Neuronal stem cell (in vitro differentiated cells): ENCODE measurements at regions not wholly inside any gene's neighbourhood (a gene's known extent, or its start where the extent isn't known, plus 50 kb on each side); places are given as distances from the start of the nearest gene placed in this dataset.

ENCODE experiments used
- DNase-seq: peaks from one replicate; pipeline ENCODE4 v3.0.0-alpha.2; 2013; ENCODE audit warnings: low spot score
- H2AFZ ChIP-seq: one replicate; pipeline ENCODE4 v1.6.1; 2013; ENCODE audit warnings: mild to moderate bottlenecking, low read length, inconsistent platforms
- H2AK5ac ChIP-seq: 2 replicates; pipeline ENCODE4 v1.6.1; 2013; ENCODE audit warnings: low read depth, mild to moderate bottlenecking, inconsistent platforms, low read length, moderate library complexity, mixed read lengths
- H2BK120ac ChIP-seq: 2 replicates; pipeline ENCODE4 v1.6.1; 2013; ENCODE audit warnings: low read depth, mild to moderate bottlenecking, inconsistent platforms, low read length, moderate library complexity, mixed read lengths
- H2BK12ac ChIP-seq: one replicate; pipeline ENCODE4 v1.6.1; 2013; ENCODE audit warnings: low read length, inconsistent platforms
- H2BK15ac ChIP-seq: 2 replicates; pipeline ENCODE4 v1.6.1; 2013; ENCODE audit warnings: mild to moderate bottlenecking, low read length, inconsistent platforms, mixed read lengths
- H2BK5ac ChIP-seq: one replicate; pipeline ENCODE4 v1.6.1; 2013; ENCODE audit warnings: inconsistent platforms, mild to moderate bottlenecking, low read length, moderate library complexity
- H3K14ac ChIP-seq: one replicate; pipeline ENCODE4 v1.6.1; 2013; ENCODE audit warnings: low read length, inconsistent platforms
- H3K18ac ChIP-seq: 2 replicates; pipeline ENCODE4 v1.6.1; 2013; ENCODE audit warnings: low read length, inconsistent platforms
- H3K23ac ChIP-seq: 2 replicates; pipeline ENCODE4 v1.6.1; 2013; ENCODE audit warnings: low read depth, mild to moderate bottlenecking, mixed read lengths, low read length, inconsistent platforms; ENCODE audit not compliant: poor library complexity
- H3K27ac ChIP-seq: replicated peaks from 3 replicates; pipeline ENCODE4 v1.5.1; 2013; ENCODE audit warnings: low read length, inconsistent platforms
- H3K27me3 ChIP-seq, 3 experiments: 2 replicates each; pipeline ENCODE4 v1.6.1; 2013; ENCODE audit warnings: low read length in 3 of 3, mild to moderate bottlenecking in 2 of 3, inconsistent platforms in 1 of 3, low read depth in 1 of 3, mixed read lengths in 1 of 3, moderate library complexity in 1 of 3; ENCODE audit not compliant: control insufficient read depth in 3 of 3, insufficient read depth in 3 of 3
- H3K36me3 ChIP-seq, 2 donors: replicated peaks in 1 of 2; 2 replicates each; pipeline ENCODE4 v1.6.1; 2013; ENCODE audit warnings: low read length in 2 of 2; ENCODE audit not compliant: control insufficient read depth in 2 of 2, insufficient read depth in 2 of 2
- H3K4ac ChIP-seq: 2 replicates; pipeline ENCODE4 v1.6.1; 2013; ENCODE audit warnings: inconsistent platforms, mild to moderate bottlenecking, low read length, moderate library complexity
- H3K4me1 ChIP-seq, 2 donors: 1 replicate in 1 of 2; 2 replicates in 1 of 2; pipeline ENCODE4 v1.6.1; 2013; ENCODE audit warnings: low read length in 2 of 2, low read depth in 1 of 2; ENCODE audit not compliant: control insufficient read depth in 2 of 2, insufficient read depth in 1 of 2
- H3K4me2 ChIP-seq: one replicate; pipeline ENCODE4 v1.6.1; 2013; ENCODE audit warnings: mild to moderate bottlenecking, low read length, inconsistent platforms; ENCODE audit not compliant: insufficient read depth, poor library complexity, severe bottlenecking
- H3K4me3 ChIP-seq, 2 donors: 2 replicates each; pipeline ENCODE4 v1.5.1; 2013; ENCODE audit warnings: low read length in 2 of 2, mild to moderate bottlenecking in 2 of 2, inconsistent platforms in 1 of 2, moderate library complexity in 1 of 2
- H3K79me1 ChIP-seq: one replicate; pipeline ENCODE4 v1.6.1; 2013; ENCODE audit warnings: low read depth, mild to moderate bottlenecking, inconsistent platforms, low read length, moderate library complexity
- H3K9ac ChIP-seq: one replicate; pipeline ENCODE4 v1.6.1; 2013; ENCODE audit warnings: mild to moderate bottlenecking, low read depth, low read length, inconsistent platforms; ENCODE audit not compliant: poor library complexity
- H3K9me3 ChIP-seq, 2 donors: replicated peaks in 1 of 2; 2 replicates each; pipeline versions ENCODE3 to v1.6.1; 2013; ENCODE audit warnings: low read length in 2 of 2, mild to moderate bottlenecking in 2 of 2, inconsistent platforms in 1 of 2, low read depth in 1 of 2, mixed read lengths in 1 of 2, moderate library complexity in 1 of 2; ENCODE audit not compliant: control insufficient read depth in 2 of 2, insufficient read depth in 1 of 2
- H4K8ac ChIP-seq: one replicate; pipeline ENCODE4 v1.6.1; 2013; ENCODE audit warnings: low read depth, mild to moderate bottlenecking, inconsistent platforms, low read length, moderate library complexity
- H4K91ac ChIP-seq: one replicate; pipeline ENCODE4 v1.6.1; 2013; ENCODE audit warnings: low read length, low read depth, mild to moderate bottlenecking, inconsistent platforms; ENCODE audit not compliant: poor library complexity
- WGBS, 2 donors: extraction: QIAGEN DNeasy Blood & Tissue Kit; methylation state at CpG; one replicate each; pipeline ENCODE4 v1.1.7; 2013; ENCODE audit warnings: missing lambda C conversion rate in 2 of 2, mixed read lengths in 1 of 2; ENCODE audit not compliant: insufficient read length in 2 of 2, insufficient replicate concordance in 1 of 2; ENCODE audit errors: extremely low coverage in 2 of 2; 5-methylcytosine and 5-hydroxymethylcytosine counted together

DNA sequence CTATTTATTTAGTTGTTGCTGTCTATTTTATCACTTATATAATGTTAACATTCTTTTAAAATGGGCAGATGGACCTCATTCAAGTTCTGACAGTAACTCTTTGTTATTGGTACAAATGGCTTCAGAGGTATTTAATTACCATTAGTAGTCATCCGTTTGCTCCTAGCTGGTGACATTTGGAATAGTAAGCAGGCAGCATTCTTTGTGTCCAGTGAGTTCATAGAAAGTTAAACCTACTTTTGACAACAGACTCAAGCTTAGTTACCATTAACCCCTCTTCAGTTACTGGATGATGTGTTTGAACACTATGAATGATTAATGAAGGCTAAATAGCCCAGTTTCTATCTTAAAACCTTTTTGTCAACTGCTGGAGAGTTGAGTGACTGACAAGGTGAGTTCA lies 500.7 kb upstream of the ATP11B start:
- Histone ChIP-seq H2BK12ac (no peak overlapping the region), H2BK5ac (no peak overlapping the region), H3K18ac (no peak overlapping the region), H2BK120ac (no peak overlapping the region), H2AFZ (peak overlapping the region; percentile 10), H3K14ac (no peak overlapping the region), H4K8ac (no peak overlapping the region), H4K91ac (no peak overlapping the region), H2AK5ac (no peak overlapping the region), H3K4me3 (no peak overlapping the region), H3K27me3 (no peaks in the 10 kb centered on the region), H3K9me3 (no peaks in the 10 kb centered on the region), H3K4me1 (peaks cover 3 to 13% of the 10 kb centered on the region in 2 donors), H3K23ac (no peak overlapping the region), H2BK15ac (no peak overlapping the region), H3K9ac (no peak overlapping the region), H3K79me1 (no peaks in the 10 kb centered on the region), H3K4ac (no peak overlapping the region), H3K4me2 (no peak overlapping the region), H3K36me3 (no peaks in the 10 kb centered on the region), H3K27ac (no peak overlapping the region)
- no peak for DNase-seq
- no CpG with 5 or more reads among the region's 1 CpG for WGBS, 2 donors

DNA sequence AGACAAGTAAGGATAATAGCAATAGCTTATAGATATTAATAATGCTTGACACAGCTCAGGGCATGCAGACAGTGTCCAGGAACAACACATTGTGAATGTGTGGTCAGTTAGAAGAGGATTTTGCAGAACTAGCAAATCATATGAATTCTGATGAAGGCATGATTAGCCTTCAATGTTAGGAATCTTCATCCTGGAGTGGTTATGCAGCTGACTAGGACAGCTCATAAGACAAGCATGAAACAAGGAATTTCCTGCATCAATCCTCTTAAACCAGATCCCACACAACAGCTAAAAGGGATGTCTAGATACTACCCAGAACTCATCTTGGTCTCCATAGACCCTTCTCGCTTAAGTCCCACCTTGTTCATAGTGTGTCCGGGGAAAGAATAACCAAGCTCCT lies 499.0 kb upstream of the ATP11B start:
- Histone ChIP-seq H2BK15ac (no peak overlapping the region), H2AK5ac (no peak overlapping the region), H2BK5ac (no peak overlapping the region), H3K4me3 (no peak overlapping the region), H3K4me2 (no peak overlapping the region), H2BK120ac (no peak overlapping the region), H3K27me3 (no peaks in the 10 kb centered on the region), H3K18ac (no peak overlapping the region), H3K36me3 (no peaks in the 10 kb centered on the region), H2AFZ (no peak overlapping the region), H3K9ac (no peak overlapping the region), H2BK12ac (no peak overlapping the region), H4K8ac (no peak overlapping the region), H3K23ac (no peak overlapping the region), H3K9me3 (no peaks in the 10 kb centered on the region), H3K14ac (no peak overlapping the region), H3K27ac (no peak overlapping the region), H3K79me1 (no peaks in the 10 kb centered on the region), H3K4ac (no peak overlapping the region), H3K4me1 (peaks cover 3 to 13% of the 10 kb centered on the region in 2 donors), H4K91ac (no peak overlapping the region)
- DNase-seq = no peak
- no CpG with 5 or more reads among the region's 2 CpGs for WGBS, 2 donors

DNA sequence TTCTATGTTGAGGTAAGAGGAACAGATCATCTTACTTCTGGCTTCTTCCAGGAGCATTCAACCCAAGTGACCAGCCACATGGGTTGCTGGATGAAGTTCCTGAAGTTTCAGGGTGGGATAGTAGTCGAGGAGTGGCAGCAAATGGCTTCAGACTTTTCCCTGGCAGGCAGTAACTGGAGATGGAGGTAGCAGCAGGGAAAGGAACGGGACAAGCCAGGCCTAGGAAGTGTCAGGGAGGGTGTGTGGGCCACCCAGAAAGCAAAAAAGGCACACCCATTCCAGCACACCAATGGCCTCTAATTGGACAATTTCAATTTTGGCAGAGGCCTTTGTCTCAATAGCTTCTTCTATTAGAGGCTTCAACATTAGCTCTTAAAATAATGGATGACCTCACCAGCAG lies 498.6 kb upstream of the ATP11B start:
- H2BK5ac ChIP-seq = no peak overlapping the region
- peaks cover 3 to 13% of the 10 kb centered on the region in 2 donors for H3K4me1 ChIP-seq
- no peak overlapping the region for H3K14ac ChIP-seq
- H2AK5ac ChIP-seq = no peak overlapping the region
- no peak overlapping the region for H2AFZ ChIP-seq
- H4K91ac ChIP-seq = no peak overlapping the region
- no peak overlapping the region for H4K8ac ChIP-seq
- peak overlapping the region; percentile 27 for H3K18ac ChIP-seq
- no peak overlapping the region for H2BK15ac ChIP-seq
- no peak overlapping the region for H3K9ac ChIP-seq
- no peaks in the 10 kb centered on the region for H3K36me3 ChIP-seq
- no peak overlapping the region for H2BK120ac ChIP-seq
- no peak overlapping the region for H2BK12ac ChIP-seq
- DNase-seq = no peak
- no peaks in the 10 kb centered on the region for H3K79me1 ChIP-seq
- WGBS, 2 donors = no CpG with 5 or more reads among the region's 2 CpGs
- H3K4ac ChIP-seq = no peak overlapping the region
- H3K4me2 ChIP-seq = no peak overlapping the region
- H3K4me3 ChIP-seq = no peak overlapping the region
- no peak overlapping the region for H3K23ac ChIP-seq
- H3K27me3 ChIP-seq = no peaks in the 10 kb centered on the region
- H3K9me3 ChIP-seq = no peaks in the 10 kb centered on the region
- no peak overlapping the region for H3K27ac ChIP-seq

DNA sequence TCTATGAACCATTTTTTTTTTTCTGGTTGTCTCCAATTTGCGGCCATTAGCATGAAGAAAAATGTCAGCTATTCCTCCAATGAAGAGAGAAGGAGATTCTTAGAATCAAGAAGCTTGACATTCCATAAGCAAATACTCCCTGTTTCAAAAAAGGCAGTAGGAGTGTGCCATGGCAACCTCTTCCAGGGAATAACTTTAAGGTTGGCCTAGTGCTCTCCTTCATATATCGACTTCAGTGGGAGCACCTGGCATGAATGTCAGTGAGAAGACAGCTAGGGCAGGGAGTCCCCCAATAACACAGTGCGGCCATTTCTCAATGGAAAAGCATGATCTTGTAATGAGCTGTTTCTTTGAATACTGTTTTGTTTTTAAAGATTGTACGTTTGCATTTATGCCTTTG lies 493.0 kb upstream of the ATP11B start:
- Histone ChIP-seq H3K4me3 (no peak overlapping the region), H3K9ac (no peak overlapping the region), H3K4me2 (no peak overlapping the region), H3K14ac (no peak overlapping the region), H2BK5ac (no peak overlapping the region), H2BK120ac (no peak overlapping the region), H4K8ac (no peak overlapping the region), H2AK5ac (no peak overlapping the region), H2BK12ac (no peak overlapping the region), H3K79me1 (no peaks in the 10 kb centered on the region), H3K36me3 (no peaks in the 10 kb centered on the region), H3K9me3 (no peaks in the 10 kb centered on the region), H3K18ac (no peak overlapping the region), H3K4me1 (no peaks in the 10 kb centered on the region), H4K91ac (no peak overlapping the region), H3K27me3 (no peaks in the 10 kb centered on the region), H2BK15ac (no peak overlapping the region), H2AFZ (no peak overlapping the region), H3K23ac (no peak overlapping the region), H3K4ac (no peak overlapping the region), H3K27ac (no peak overlapping the region)
- DNase-seq = no peak
- WGBS, 2 donors = no CpG with 5 or more reads among the region's 4 CpGs
